OCI-LY1 (cell line): ENCODE measurements at regions not wholly inside any gene's neighbourhood (a gene's known extent, or its start where the extent isn't known, plus 50 kb on each side); places are given as distances from the start of the nearest gene placed in this dataset.

Experiments used
- CTCF ChIP-seq: fragments of 200-600 bp; sonication (generic), shearing (Covaris generic); IDR thresholded peaks from 2 replicates; pipeline ENCODE4 v1.5.1; 2017; ENCODE audit warnings: mild to moderate bottlenecking, antibody characterized with exemption, low read length, moderate library complexity, mixed read lengths
- EZH2 ChIP-seq: fragments of 200-600 bp; sonication (generic), shearing (Covaris generic); IDR thresholded peaks from 2 replicates; pipeline ENCODE4 v1.8.0; 2017; ENCODE audit warnings: borderline replicate concordance, mixed run types, mild to moderate bottlenecking, antibody characterized with exemption, low read length, moderate library complexity, mixed read lengths

GRCh38 chr5:152146566-152146965, 221.9 kb upstream of the GLRA1 start:
- TF ChIP-seq CTCF: no peak
- no peak for TF ChIP-seq EZH2
